HT-29 (cell line): ENCODE measurements at regions not wholly inside any gene's neighbourhood (a gene's known extent, or its start where the extent isn't known, plus 50 kb on each side); places are given as distances from the start of the nearest gene placed in this dataset.

Experiments
- DNase-seq: peaks from one replicate; pipeline ENCODE4 v3.0.0-alpha.2; 2015; ENCODE audit warnings: low spot score

- no peak for DNase-seq
Measured at GRCh38 chr5:155068616-155069100, 55.1 kb downstream of the KIF4B start.

- DNase-seq: no peak
Measured at GRCh38 chr5:155069961-155070360, 56.4 kb downstream of the KIF4B start.

GRCh38 chr5:155070781-155071180 is 57.2 kb downstream of the KIF4B start:
- no peak for DNase-seq

- no peak for DNase-seq
Measured at GRCh38 chr5:155076379-155076778, 62.8 kb downstream of the KIF4B start.

GRCh38 chr5:155079698-155080097 is 66.1 kb downstream of the KIF4B start:
- DNase-seq: no peak

- no peak for DNase-seq
Measured at GRCh38 chr5:155080721-155081120, 67.2 kb downstream of the KIF4B start.

GRCh38 chr5:155081618-155082017 is 68.1 kb downstream of the KIF4B start:
- no peak for DNase-seq

GRCh38 chr5:155082401-155082800 is 68.8 kb downstream of the KIF4B start:
- no peak for DNase-seq

GRCh38 chr5:155085282-155085989 is 71.9 kb downstream of the KIF4B start:
- no peak for DNase-seq

- no peak for DNase-seq
Measured at GRCh38 chr5:155087036-155087435, 73.5 kb downstream of the KIF4B start.

- DNase-seq: no peak
Measured at GRCh38 chr5:155088811-155089210, 75.3 kb downstream of the KIF4B start.

GRCh38 chr5:155089643-155090042 is 76.1 kb downstream of the KIF4B start:
- no peak for DNase-seq

- no peak for DNase-seq
Measured at GRCh38 chr5:155091063-155091648, 77.6 kb downstream of the KIF4B start.

GRCh38 chr5:155091768-155092717 is 78.5 kb downstream of the KIF4B start:
- no peak for DNase-seq

- no peak for DNase-seq
Measured at GRCh38 chr5:155094455-155094854, 80.9 kb downstream of the KIF4B start.

GRCh38 chr5:155097995-155098394 is 84.4 kb downstream of the KIF4B start:
- no peak for DNase-seq

GRCh38 chr5:155098433-155098832 is 84.9 kb downstream of the KIF4B start:
- DNase-seq: no peak

- no peak for DNase-seq
Measured at GRCh38 chr5:155101697-155102096, 88.1 kb downstream of the KIF4B start.

- no peak for DNase-seq
Measured at GRCh38 chr5:155103146-155103545, 89.6 kb downstream of the KIF4B start.

GRCh38 chr5:155104441-155104840 is 90.9 kb downstream of the KIF4B start:
- DNase-seq: no peak

GRCh38 chr5:155106221-155106620 is 92.7 kb downstream of the KIF4B start:
- DNase-seq: no peak

- no peak for DNase-seq
Measured at GRCh38 chr5:155113888-155114287, 100.3 kb downstream of the KIF4B start.
